ENCODE measurements at regions not wholly inside any gene's neighbourhood (a gene's known extent, or its start where the extent isn't known, plus 50 kb on each side); places are given as distances from the start of the nearest gene placed in this dataset.

- no peak for TF ChIP-seq CTCF (IDR thresholded peaks at IDR 0.05; ENCODE audit: insufficient read depth, low read length, poor library complexity, severe bottlenecking)
- Histone ChIP-seq H3K36me3 (ENCODE audit: control insufficient read depth, insufficient read depth, low read length) (no peaks in the 10 kb centered on the region), H3K27me3 (replicated peaks; ENCODE audit: control insufficient read depth, insufficient read depth, low read length) (no peaks in the 10 kb centered on the region), H3K4me3 (replicated peaks; ENCODE audit: low read depth, low read length) (no peak overlapping the region)
- DNase-seq (ENCODE audit: extremely low read depth, insufficient read length), result no peak
These were observed 298.2 kb upstream of the COL3A1 start for GRCh38 chr2:188676010-188676400.

GRCh38 chr2:188677142-188677541, 297.0 kb upstream of the COL3A1 start:
- DNase-seq (ENCODE audit: extremely low read depth, insufficient read length), result no peak
- no peak overlapping the region for H3K4me3 ChIP-seq (replicated peaks; ENCODE audit: low read depth, low read length)
- no peak for TF ChIP-seq CTCF (IDR thresholded peaks at IDR 0.05; ENCODE audit: insufficient read depth, low read length, poor library complexity, severe bottlenecking)
- no peaks in the 10 kb centered on the region for H3K36me3 ChIP-seq (ENCODE audit: control insufficient read depth, insufficient read depth, low read length)
- H3K27me3 ChIP-seq (replicated peaks; ENCODE audit: control insufficient read depth, insufficient read depth, low read length), result no peaks in the 10 kb centered on the region

- DNase-seq (ENCODE audit: extremely low read depth, insufficient read length), result no peak
- no peaks in the 10 kb centered on the region for H3K27me3 ChIP-seq (replicated peaks; ENCODE audit: control insufficient read depth, insufficient read depth, low read length)
- H3K36me3 ChIP-seq (ENCODE audit: control insufficient read depth, insufficient read depth, low read length), result no peaks in the 10 kb centered on the region
- no peak for TF ChIP-seq CTCF (IDR thresholded peaks at IDR 0.05; ENCODE audit: insufficient read depth, low read length, poor library complexity, severe bottlenecking)
- H3K4me3 ChIP-seq (replicated peaks; ENCODE audit: low read depth, low read length), result no peak overlapping the region
These were observed 295.3 kb upstream of the COL3A1 start for GRCh38 chr2:188678882-188679281.

GRCh38 chr2:188682838-188683237, 291.3 kb upstream of the COL3A1 start:
- Histone ChIP-seq H3K27me3 (replicated peaks; ENCODE audit: control insufficient read depth, insufficient read depth, low read length) (no peaks in the 10 kb centered on the region), H3K4me3 (replicated peaks; ENCODE audit: low read depth, low read length) (no peak overlapping the region), H3K36me3 (ENCODE audit: control insufficient read depth, insufficient read depth, low read length) (no peaks in the 10 kb centered on the region)
- no peak for TF ChIP-seq CTCF (IDR thresholded peaks at IDR 0.05; ENCODE audit: insufficient read depth, low read length, poor library complexity, severe bottlenecking)
- no peak for DNase-seq (ENCODE audit: extremely low read depth, insufficient read length)

GRCh38 chr2:188684795-188685194, 289.4 kb upstream of the COL3A1 start:
- Histone ChIP-seq H3K36me3 (ENCODE audit: control insufficient read depth, insufficient read depth, low read length) (no peaks in the 10 kb centered on the region), H3K27me3 (replicated peaks; ENCODE audit: control insufficient read depth, insufficient read depth, low read length) (no peaks in the 10 kb centered on the region), H3K4me3 (replicated peaks; ENCODE audit: low read depth, low read length) (no peak overlapping the region)
- no peak for DNase-seq (ENCODE audit: extremely low read depth, insufficient read length)
- no peak for TF ChIP-seq CTCF (IDR thresholded peaks at IDR 0.05; ENCODE audit: insufficient read depth, low read length, poor library complexity, severe bottlenecking)

GRCh38 chr2:188693111-188693510, 281.1 kb upstream of the COL3A1 start:
- no peak for DNase-seq (ENCODE audit: extremely low read depth, insufficient read length)
- Histone ChIP-seq H3K4me3 (replicated peaks; ENCODE audit: low read depth, low read length) (no peak overlapping the region), H3K27me3 (replicated peaks; ENCODE audit: control insufficient read depth, insufficient read depth, low read length) (no peaks in the 10 kb centered on the region), H3K36me3 (ENCODE audit: control insufficient read depth, insufficient read depth, low read length) (no peaks in the 10 kb centered on the region)
- TF ChIP-seq CTCF (IDR thresholded peaks at IDR 0.05; ENCODE audit: insufficient read depth, low read length, poor library complexity, severe bottlenecking), result no peak

Data from GM06990 (cell line).